OCI-LY7 (cell line): ENCODE measurements at regions not wholly inside any gene's neighbourhood (a gene's known extent, or its start where the extent isn't known, plus 50 kb on each side); places are given as distances from the start of the nearest gene placed in this dataset.

Source experiments
- CTCF ChIP-seq: fragments of 200-600 bp; sonication (generic); conservative IDR thresholded peaks from 2 replicates; pipeline ENCODE4 v1.5.1; 2014; ENCODE audit warnings: mild to moderate bottlenecking, antibody characterized with exemption, low read length, moderate library complexity, mixed read lengths
- EZH2phosphoT487 ChIP-seq: fragments of 200-600 bp; sonication (generic); IDR thresholded peaks from 2 replicates; pipeline ENCODE4 v1.6.1; 2018; ENCODE audit warnings: low read depth, borderline replicate concordance, mild to moderate bottlenecking, mixed run types, antibody characterized with exemption, low read length, moderate library complexity, mixed read lengths

GRCh38 chr13:50323440-50324065 is 308.3 kb downstream of the KCNRG start:
- TF ChIP-seq CTCF (no peak), EZH2phosphoT487 (no peak)
